GM21447 (cell line): ENCODE measurements at regions not wholly inside any gene's neighbourhood (a gene's known extent, or its start where the extent isn't known, plus 50 kb on each side); places are given as distances from the start of the nearest gene placed in this dataset.
"Not testable (repeated sequence)": the region's sequence is repeated elsewhere in the genome, so short reads cannot be mapped to it uniquely, and the experiment has no call there.

ENCODE experiments used
- ATAC-seq: cut with Tn5 transposase; IDR thresholded peaks from one replicate; pipeline ENCODE4 v1.9.1; 2021; ENCODE audit not compliant: unreplicated experiment

DNA sequence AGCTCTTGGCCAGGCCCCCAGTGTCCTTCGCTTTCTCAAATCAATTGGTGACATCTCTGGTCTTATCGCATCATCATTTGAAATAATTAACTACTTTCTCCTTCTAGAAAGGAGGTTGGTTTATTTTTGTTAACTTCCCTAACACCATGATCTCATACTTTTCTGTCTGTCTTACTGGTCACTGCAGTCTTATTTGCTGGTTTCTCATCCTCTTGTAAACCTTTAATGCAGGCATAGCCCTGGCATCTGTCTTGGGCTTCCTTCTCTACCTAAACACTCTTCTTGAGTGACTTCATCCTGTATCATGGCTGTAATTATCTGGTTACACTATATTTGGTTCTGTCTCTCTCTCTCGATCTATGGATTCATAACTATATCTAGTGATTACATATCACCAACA, 152.8 kb downstream of the CYSLTR2 start:
- no peak for ATAC-seq

GRCh38 chr13:48808683-48809082, 155.0 kb downstream of the CYSLTR2 start:
- ATAC-seq, result no peak

GRCh38 chr13:48810013-48810412, 156.3 kb downstream of the CYSLTR2 start:
- no peak for ATAC-seq

DNA sequence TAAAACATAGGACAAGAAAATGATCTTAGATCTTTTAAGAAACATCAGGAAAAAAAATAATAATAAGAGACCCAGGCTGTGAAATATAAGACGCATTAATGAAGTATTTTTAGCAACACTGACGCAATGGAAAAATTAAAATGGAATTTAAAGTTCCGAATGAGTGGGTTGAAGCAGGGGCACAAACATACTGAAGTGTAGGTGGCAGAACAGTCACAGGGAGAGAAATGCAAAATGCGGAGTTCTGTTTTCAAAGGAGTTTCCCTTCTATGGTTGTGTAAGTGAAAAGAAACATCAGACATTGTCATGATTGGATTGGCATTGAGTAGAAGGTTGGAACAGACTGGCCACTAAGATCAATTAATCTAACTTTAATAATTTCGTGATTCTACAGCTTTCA, 159.8 kb downstream of the CYSLTR2 start:
- ATAC-seq, result no peak

- no peak for ATAC-seq
Measured at GRCh38 chr13:48816700-48817099, 159.0 kb upstream of the FNDC3A start.

DNA sequence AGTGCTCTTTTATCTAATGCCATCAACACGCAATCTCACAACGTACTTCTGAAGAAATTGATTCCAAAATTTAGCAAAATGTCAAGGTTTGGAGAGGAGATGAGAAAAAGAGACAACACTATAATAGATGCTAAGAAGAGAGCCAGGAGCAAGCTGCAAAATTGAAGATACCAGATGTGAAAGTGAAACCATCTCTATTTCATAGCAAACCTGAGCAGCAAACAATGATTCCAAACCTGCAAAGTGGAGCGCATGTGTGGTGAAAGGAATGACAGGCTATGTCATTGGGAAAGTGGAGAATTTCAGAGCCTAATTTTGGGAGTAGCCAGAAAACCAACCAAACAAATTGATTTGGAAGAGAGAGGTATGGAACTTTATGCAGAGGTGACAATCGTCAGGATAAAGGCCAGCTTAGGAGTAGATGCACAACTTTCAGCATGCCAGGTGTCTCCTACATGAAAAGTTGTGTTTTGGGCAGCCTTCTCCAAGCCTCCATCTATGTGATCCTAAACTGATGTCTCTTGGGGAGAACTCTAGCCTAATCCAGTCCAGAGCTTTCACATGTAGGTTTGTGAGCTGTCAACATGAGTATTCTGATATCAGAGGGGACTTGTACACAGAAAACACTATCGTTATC, 158.4 kb upstream of the FNDC3A start:
- ATAC-seq, result no peak

DNA sequence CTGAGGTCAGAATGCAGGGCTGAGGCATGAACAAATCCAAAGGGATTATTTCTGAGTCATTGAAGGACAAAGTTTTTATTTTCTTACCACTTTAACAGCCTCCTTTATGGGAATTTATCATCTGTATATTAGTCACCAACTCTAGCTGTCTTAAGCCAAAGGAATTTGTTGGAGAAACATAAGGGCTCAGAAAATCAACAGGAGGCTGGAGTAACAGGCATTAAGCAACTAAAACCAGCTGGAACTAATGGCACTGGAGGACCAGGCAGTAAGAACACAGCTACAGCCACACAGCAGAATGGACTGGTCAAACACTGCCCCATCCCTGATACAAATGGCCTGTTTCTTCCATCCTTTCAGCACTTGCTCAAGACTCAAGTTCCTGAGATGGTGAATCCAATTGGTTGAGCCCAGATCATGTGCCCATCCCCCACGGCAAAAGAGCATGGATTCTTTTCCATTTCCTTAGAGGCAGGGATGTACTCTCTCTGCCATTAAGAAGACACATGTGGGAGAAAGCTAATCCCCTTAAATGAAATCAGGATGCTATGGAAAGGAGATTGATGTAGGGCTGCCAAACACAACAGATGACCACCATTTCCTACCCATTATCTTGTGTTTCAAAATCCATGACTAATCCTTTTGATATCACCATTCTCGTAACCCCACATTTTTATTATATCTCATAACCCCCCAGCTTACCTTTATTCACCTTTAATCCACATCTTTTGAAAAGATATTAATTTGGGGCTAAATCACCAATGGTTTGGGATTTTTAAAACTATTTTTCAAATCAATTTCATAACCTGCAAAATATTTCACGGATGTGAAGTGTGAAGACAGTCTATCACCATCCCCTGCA, 157.0 kb upstream of the FNDC3A start:
- ATAC-seq, result no peak

GRCh38 chr13:48819376-48819775, 156.3 kb upstream of the FNDC3A start:
- ATAC-seq, result no peak

- ATAC-seq, result no peak
Measured at GRCh38 chr13:48819899-48820298, 155.8 kb upstream of the FNDC3A start.

GRCh38 chr13:48823526-48823925, 152.2 kb upstream of the FNDC3A start:
- not testable (repeated sequence) for ATAC-seq

GRCh38 chr13:48826039-48826438, 149.7 kb upstream of the FNDC3A start:
- no peak for ATAC-seq

DNA sequence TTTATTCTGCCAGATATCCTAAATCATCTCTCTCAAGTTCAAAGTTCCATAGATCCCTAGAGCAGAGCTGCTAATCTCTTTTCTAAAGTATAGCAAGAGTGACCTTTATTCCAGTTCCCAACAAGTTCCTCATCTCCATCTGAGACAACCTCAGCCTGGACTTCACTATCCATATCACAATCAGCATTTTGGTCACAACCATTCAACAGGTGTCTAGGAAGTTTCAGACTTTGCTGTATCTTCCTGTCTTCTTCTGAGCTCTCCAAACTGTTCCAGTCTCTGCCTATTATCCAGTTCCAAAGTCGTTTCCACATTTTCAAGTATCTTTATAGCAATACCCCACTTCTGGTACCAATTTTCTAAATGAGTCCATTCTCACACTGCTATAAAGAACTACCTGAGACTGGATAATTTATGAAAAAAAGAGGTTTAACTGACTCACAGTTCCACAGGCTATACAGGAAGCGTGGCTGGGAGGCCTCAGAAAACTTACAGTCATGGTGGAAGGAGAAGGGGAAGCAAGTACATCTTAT, 148.7 kb upstream of the FNDC3A start:
- ATAC-seq, result not testable (repeated sequence)

DNA sequence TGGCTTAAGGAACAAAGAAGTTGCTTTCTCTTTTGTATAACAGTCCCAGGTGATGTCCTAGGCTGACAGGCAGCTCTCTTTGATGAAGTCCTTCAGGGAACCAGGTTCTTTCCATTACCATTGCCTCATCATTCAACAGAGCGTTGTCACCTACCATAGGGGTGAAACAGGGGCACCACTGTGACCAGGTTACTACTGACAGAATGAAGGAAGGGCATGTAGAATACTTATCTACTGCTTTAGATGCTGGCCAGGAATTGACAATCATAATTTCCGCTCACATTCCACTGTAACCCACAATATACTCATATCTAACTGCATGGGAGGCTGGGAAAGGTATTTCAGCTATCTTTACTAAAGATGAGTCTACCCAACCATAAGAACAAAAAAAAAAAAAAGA, 148.0 kb upstream of the FNDC3A start:
- no peak for ATAC-seq

GRCh38 chr13:48828962-48829411, 146.7 kb upstream of the FNDC3A start:
- ATAC-seq, result no peak

DNA sequence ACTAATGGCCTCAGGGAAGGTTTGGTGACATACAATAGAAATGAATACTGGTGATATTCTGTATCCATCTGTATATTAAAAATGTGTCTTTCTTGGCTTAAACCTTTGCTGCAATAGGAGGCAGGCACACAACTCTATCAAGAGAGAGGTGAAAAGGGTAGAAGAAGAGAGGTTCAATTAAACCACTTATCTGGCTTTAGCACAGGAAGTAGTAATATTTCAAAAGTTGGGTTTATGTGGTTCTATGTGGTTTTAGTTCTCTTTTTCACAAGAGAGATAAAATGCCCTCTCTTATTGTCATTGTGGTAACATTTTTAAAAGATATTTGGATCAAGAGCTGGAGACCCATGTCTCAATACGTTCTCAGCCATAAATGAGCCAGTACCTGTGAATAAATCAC, 146.2 kb upstream of the FNDC3A start:
- ATAC-seq, result no peak

GRCh38 chr13:48831248-48831647, 144.5 kb upstream of the FNDC3A start:
- ATAC-seq, result no peak

GRCh38 chr13:48833412-48833811, 142.3 kb upstream of the FNDC3A start:
- ATAC-seq, result no peak

GRCh38 chr13:48835326-48835725, 140.4 kb upstream of the FNDC3A start:
- ATAC-seq, result not testable (repeated sequence)

DNA sequence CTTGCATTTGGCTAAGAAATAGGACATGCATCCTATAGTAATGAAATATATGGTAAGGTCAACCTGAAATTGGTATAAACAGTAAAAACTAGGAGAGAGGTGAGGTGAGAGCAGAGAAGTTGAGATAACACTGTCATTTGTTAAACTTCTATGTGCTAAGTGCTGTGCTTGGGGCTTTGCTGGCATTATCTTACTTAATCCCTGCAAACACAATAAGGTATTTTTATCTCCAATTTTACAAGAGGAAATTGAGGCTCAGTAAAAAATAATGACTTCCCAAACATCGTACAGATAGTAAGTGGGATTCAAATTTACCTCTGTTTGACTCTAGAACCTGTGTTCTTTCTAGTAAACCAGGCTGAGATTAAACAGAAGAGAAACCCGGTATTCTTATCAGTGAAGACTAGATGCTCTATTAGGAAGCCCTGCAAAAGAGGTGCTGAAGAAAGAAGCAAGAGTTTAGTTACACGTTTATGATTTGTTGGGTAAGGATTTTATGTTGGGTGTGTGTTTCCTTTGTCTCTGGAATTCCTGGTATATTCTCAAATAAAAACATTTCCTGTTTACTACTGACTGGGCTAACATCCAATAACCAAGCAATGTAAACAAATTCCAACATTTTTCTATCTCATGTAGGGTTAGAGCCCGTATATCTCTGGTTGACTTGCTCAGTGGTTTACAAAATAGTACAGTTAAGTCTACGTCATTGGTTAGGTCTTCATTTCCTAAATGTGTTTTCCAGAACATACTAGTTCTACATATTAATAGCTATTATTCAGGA, 137.3 kb upstream of the FNDC3A start:
- ATAC-seq, result no peak

- no peak for ATAC-seq
Measured at GRCh38 chr13:48839171-48839570, 136.5 kb upstream of the FNDC3A start.

DNA sequence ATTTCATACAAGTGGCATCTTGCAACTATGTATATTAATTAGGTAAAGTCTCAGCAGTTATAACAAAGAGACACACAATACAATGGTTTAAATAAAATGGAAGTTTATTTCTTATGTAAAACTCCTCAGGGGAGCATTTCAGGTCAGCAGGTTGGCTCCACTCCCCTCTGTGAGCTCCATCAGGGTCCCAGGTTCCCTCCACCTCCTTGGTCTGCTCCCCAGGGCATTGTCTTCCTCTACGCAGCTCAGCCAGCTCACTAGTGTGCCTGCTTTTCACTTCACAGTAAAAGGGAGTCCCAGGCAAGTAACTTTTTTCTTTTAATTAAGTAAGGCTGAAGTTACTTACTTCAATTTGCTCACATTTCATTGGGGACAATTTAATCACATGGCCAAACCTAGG, 135.3 kb upstream of the FNDC3A start:
- ATAC-seq, result no peak
